GM06990 (cell line): ENCODE measurements at regions not wholly inside any gene's neighbourhood (a gene's known extent, or its start where the extent isn't known, plus 50 kb on each side); places are given as distances from the start of the nearest gene placed in this dataset.

Experiments used
- DNase-seq: peaks from one replicate; pipeline ENCODE4 v3.0.0-alpha.2; 2011; ENCODE audit not compliant: insufficient read length; ENCODE audit errors: extremely low read depth
- H3K27me3 ChIP-seq: replicated peaks from 2 replicates; pipeline ENCODE4 v1.6.0; 2011; ENCODE audit warnings: low read length; ENCODE audit not compliant: control insufficient read depth, insufficient read depth
- H3K36me3 ChIP-seq: 2 replicates; pipeline ENCODE4 v1.5.1; 2011; ENCODE audit warnings: low read length; ENCODE audit not compliant: control insufficient read depth, insufficient read depth
- H3K4me3 ChIP-seq: replicated peaks from 2 replicates; pipeline ENCODE4 v1.5.1; 2011; ENCODE audit warnings: low read depth, mild to moderate bottlenecking, control low read depth, low read length
- CTCF ChIP-seq: IDR thresholded peaks from 2 replicates; pipeline ENCODE4 v1.5.1; 2011; ENCODE audit warnings: low read length, control low read depth, mild to moderate bottlenecking, inconsistent platforms; ENCODE audit not compliant: insufficient read depth, poor library complexity, severe bottlenecking

GRCh38 chr11:33574331-33574730, 126.3 kb downstream of the C11orf91 start:
- Histone ChIP-seq H3K36me3 (no peaks in the 10 kb centered on the region), H3K27me3 (no peaks in the 10 kb centered on the region), H3K4me3 (no peak overlapping the region)
- DNase-seq = no peak
- no peak for TF ChIP-seq CTCF

GRCh38 chr11:33569333-33569732, 131.3 kb downstream of the C11orf91 start:
- no peaks in the 10 kb centered on the region for H3K27me3 ChIP-seq
- DNase-seq = no peak
- H3K4me3 ChIP-seq = no peak overlapping the region
- no peaks in the 10 kb centered on the region for H3K36me3 ChIP-seq
- no peak for TF ChIP-seq CTCF

GRCh38 chr11:33567004-33567403, 133.6 kb downstream of the C11orf91 start:
- TF ChIP-seq CTCF = no peak
- DNase-seq = no peak
- Histone ChIP-seq H3K36me3 (no peaks in the 10 kb centered on the region), H3K4me3 (no peak overlapping the region), H3K27me3 (no peaks in the 10 kb centered on the region)

- no peaks in the 10 kb centered on the region for H3K36me3 ChIP-seq
- TF ChIP-seq CTCF = no peak
- H3K27me3 ChIP-seq = no peaks in the 10 kb centered on the region
- no peak overlapping the region for H3K4me3 ChIP-seq
- no peak for DNase-seq
Measured at GRCh38 chr11:33564856-33565453, 135.7 kb downstream of the C11orf91 start.

GRCh38 chr11:33560729-33561128, 139.9 kb downstream of the C11orf91 start:
- no peak for DNase-seq
- no peak for TF ChIP-seq CTCF
- Histone ChIP-seq H3K27me3 (no peaks in the 10 kb centered on the region), H3K36me3 (no peaks in the 10 kb centered on the region), H3K4me3 (no peak overlapping the region)

- no peak overlapping the region for H3K4me3 ChIP-seq
- no peaks in the 10 kb centered on the region for H3K36me3 ChIP-seq
- TF ChIP-seq CTCF = no peak
- H3K27me3 ChIP-seq = no peaks in the 10 kb centered on the region
- DNase-seq = no peak
Measured at GRCh38 chr11:33559567-33559966, 141.1 kb downstream of the C11orf91 start.
